ENCODE measurements at regions not wholly inside any gene's neighbourhood (a gene's known extent, or its start where the extent isn't known, plus 50 kb on each side); places are given as distances from the start of the nearest gene placed in this dataset.

- TF ChIP-seq CTCF (IDR thresholded peaks at IDR 0.05): no peak
- TF ChIP-seq POLR2A (IDR thresholded peaks at IDR 0.05; ENCODE audit: low read depth): no peak
- TF ChIP-seq EP300 (IDR thresholded peaks at IDR 0.05): no peak
Observed at GRCh38 chr18:34299828-34300227, 75.1 kb upstream of the NOL4 start.

Data from esophagus muscularis mucosa (tissue), 4 donors.